ENCODE measurements at regions not wholly inside any gene's neighbourhood (a gene's known extent, or its start where the extent isn't known, plus 50 kb on each side); places are given as distances from the start of the nearest gene placed in this dataset.
"Not testable (repeated sequence)": the region's sequence is repeated elsewhere in the genome, so short reads cannot be mapped to it uniquely, and the experiment has no call there.

DNA sequence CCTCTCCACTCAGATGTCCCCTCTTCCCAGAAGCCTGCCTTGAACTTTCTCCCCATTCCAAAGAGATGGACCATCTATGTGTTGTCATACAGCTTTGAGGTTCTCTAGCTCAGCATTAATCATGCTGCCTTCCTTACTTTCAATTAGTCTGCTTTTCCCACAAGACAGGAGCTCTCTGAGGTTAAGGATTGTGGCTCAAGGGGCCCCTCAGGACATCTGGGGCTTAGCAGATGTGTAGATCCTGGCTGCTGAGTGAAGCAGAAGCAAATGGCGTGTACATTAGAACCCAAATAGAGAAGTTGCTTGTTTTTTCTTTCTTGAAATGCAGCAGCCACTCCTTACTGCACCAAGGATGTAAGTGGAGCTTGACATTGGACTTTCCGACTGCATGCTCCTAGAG is 330.5 kb upstream of the TNRC6C start:
- Histone ChIP-seq H3K79me2 (ENCODE audit: control insufficient read depth, insufficient read depth, low read length) (no peaks in the 10 kb centered on the region), H2BK15ac (replicated peaks; ENCODE audit: low read depth) (no peak overlapping the region), H4K8ac (ENCODE audit: low read depth, low read length) (no peak overlapping the region), H3K9ac (ENCODE audit: low read length) (no peak overlapping the region), H3K4me2 (ENCODE audit: low read length) (no peak overlapping the region), H3K4me3 (ENCODE audit: low read length) (no peak overlapping the region), H2BK120ac (ENCODE audit: low read depth, low read length) (no peak overlapping the region), H2BK5ac (ENCODE audit: low read length) (no peak overlapping the region), H3K79me1 (ENCODE audit: low read length) (no peaks in the 10 kb centered on the region), H3K56ac (ENCODE audit: low read length) (no peak overlapping the region), H3K4me1 (ENCODE audit: control insufficient read depth, low read depth, low read length) (no peaks in the 10 kb centered on the region), H3K27me3 (ENCODE audit: insufficient read depth, low read length, poor library complexity) (no peaks in the 10 kb centered on the region), H3K4ac (ENCODE audit: low read depth, low read length) (no peak overlapping the region), H3K18ac (ENCODE audit: low read length) (no peak overlapping the region), H2AK5ac (ENCODE audit: low read length) (no peak overlapping the region), H3K27ac (ENCODE audit: low read depth, low read length) (no peak overlapping the region), H3K23ac (ENCODE audit: low read length) (no peak overlapping the region), H4K5ac (ENCODE audit: low read length) (no peak overlapping the region), H3K36me3 (ENCODE audit: control insufficient read depth, insufficient read depth, low read length) (no peaks in the 10 kb centered on the region)
- WGBS (ENCODE audit: extremely low coverage, insufficient coverage, low lambda C conversion rate) = no CpG with 5 or more reads among the region's 2 CpGs
- no peak for DNase-seq

- not testable (repeated sequence) for H3K4me1 ChIP-seq (ENCODE audit: control insufficient read depth, low read depth, low read length); H3K9ac ChIP-seq (ENCODE audit: low read length); H3K4ac ChIP-seq (ENCODE audit: low read depth, low read length); H3K18ac ChIP-seq (ENCODE audit: low read length); H2BK120ac ChIP-seq (ENCODE audit: low read depth, low read length); H3K27ac ChIP-seq (ENCODE audit: low read depth, low read length); H4K5ac ChIP-seq (ENCODE audit: low read length); H4K8ac ChIP-seq (ENCODE audit: low read depth, low read length); H3K79me1 ChIP-seq (ENCODE audit: low read length); H2AK5ac ChIP-seq (ENCODE audit: low read length); H3K36me3 ChIP-seq (ENCODE audit: control insufficient read depth, insufficient read depth, low read length); H3K4me3 ChIP-seq (ENCODE audit: low read length); H3K4me2 ChIP-seq (ENCODE audit: low read length); H3K79me2 ChIP-seq (ENCODE audit: control insufficient read depth, insufficient read depth, low read length); H3K27me3 ChIP-seq (ENCODE audit: insufficient read depth, low read length, poor library complexity); H3K23ac ChIP-seq (ENCODE audit: low read length); H3K56ac ChIP-seq (ENCODE audit: low read length); DNase-seq; H2BK15ac ChIP-seq (replicated peaks; ENCODE audit: low read depth); H2BK5ac ChIP-seq (ENCODE audit: low read length)
- no CpG with 5 or more reads among the region's 2 CpGs for WGBS (ENCODE audit: extremely low coverage, insufficient coverage, low lambda C conversion rate)
Measured at GRCh38 chr17:77629284-77629683, 329.2 kb upstream of the TNRC6C start.

DNA sequence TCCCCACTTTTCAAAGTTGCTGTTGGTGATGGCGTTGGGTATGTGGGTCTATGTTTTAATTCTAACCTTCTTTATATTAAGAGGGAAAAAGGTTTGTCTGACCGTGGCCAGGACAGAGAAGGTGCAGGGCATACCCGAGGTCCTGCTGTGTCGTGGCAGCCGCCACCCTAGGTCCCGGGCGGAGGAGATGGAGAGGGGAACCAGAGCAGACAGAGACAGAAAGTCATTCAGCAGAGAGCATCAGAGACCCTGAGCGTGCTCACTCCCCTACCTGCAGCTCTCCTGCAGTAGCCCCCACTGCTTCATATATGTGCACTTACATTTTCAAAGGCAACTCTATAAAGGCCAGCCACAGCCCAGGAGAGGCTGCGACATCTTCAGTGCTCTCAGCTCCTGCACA is 327.2 kb upstream of the TNRC6C start:
- H3K56ac ChIP-seq (ENCODE audit: low read length) = no peak overlapping the region
- H3K4me1 ChIP-seq (ENCODE audit: control insufficient read depth, low read depth, low read length) = no peaks in the 10 kb centered on the region
- no CpG with 5 or more reads among the region's 9 CpGs for WGBS (ENCODE audit: extremely low coverage, insufficient coverage, low lambda C conversion rate)
- DNase-seq = no peak
- no peak overlapping the region for H2BK15ac ChIP-seq (replicated peaks; ENCODE audit: low read depth)
- no peaks in the 10 kb centered on the region for H3K79me1 ChIP-seq (ENCODE audit: low read length)
- H3K4ac ChIP-seq (ENCODE audit: low read depth, low read length) = no peak overlapping the region
- no peak overlapping the region for H4K5ac ChIP-seq (ENCODE audit: low read length)
- no peak overlapping the region for H3K18ac ChIP-seq (ENCODE audit: low read length)
- H3K27ac ChIP-seq (ENCODE audit: low read depth, low read length) = no peak overlapping the region
- H3K4me2 ChIP-seq (ENCODE audit: low read length) = no peak overlapping the region
- no peaks in the 10 kb centered on the region for H3K36me3 ChIP-seq (ENCODE audit: control insufficient read depth, insufficient read depth, low read length)
- no peak overlapping the region for H2AK5ac ChIP-seq (ENCODE audit: low read length)
- H2BK5ac ChIP-seq (ENCODE audit: low read length) = no peak overlapping the region
- no peaks in the 10 kb centered on the region for H3K27me3 ChIP-seq (ENCODE audit: insufficient read depth, low read length, poor library complexity)
- no peak overlapping the region for H3K9ac ChIP-seq (ENCODE audit: low read length)
- H3K4me3 ChIP-seq (ENCODE audit: low read length) = no peak overlapping the region
- no peak overlapping the region for H3K23ac ChIP-seq (ENCODE audit: low read length)
- H3K79me2 ChIP-seq (ENCODE audit: control insufficient read depth, insufficient read depth, low read length) = no peaks in the 10 kb centered on the region
- H2BK120ac ChIP-seq (ENCODE audit: low read depth, low read length) = no peak overlapping the region
- H4K8ac ChIP-seq (ENCODE audit: low read depth, low read length) = no peak overlapping the region

- no peak overlapping the region for H3K23ac ChIP-seq (ENCODE audit: low read length)
- no peak overlapping the region for H3K4me2 ChIP-seq (ENCODE audit: low read length)
- H3K27ac ChIP-seq (ENCODE audit: low read depth, low read length) = no peak overlapping the region
- H2BK120ac ChIP-seq (ENCODE audit: low read depth, low read length) = no peak overlapping the region
- DNase-seq = no peak
- no peaks in the 10 kb centered on the region for H3K36me3 ChIP-seq (ENCODE audit: control insufficient read depth, insufficient read depth, low read length)
- no peak overlapping the region for H4K5ac ChIP-seq (ENCODE audit: low read length)
- H2BK15ac ChIP-seq (replicated peaks; ENCODE audit: low read depth) = no peak overlapping the region
- H3K9ac ChIP-seq (ENCODE audit: low read length) = no peak overlapping the region
- no peak overlapping the region for H2BK5ac ChIP-seq (ENCODE audit: low read length)
- H3K56ac ChIP-seq (ENCODE audit: low read length) = no peak overlapping the region
- H3K4ac ChIP-seq (ENCODE audit: low read depth, low read length) = no peak overlapping the region
- H3K18ac ChIP-seq (ENCODE audit: low read length) = no peak overlapping the region
- no peaks in the 10 kb centered on the region for H3K79me2 ChIP-seq (ENCODE audit: control insufficient read depth, insufficient read depth, low read length)
- H3K4me3 ChIP-seq (ENCODE audit: low read length) = no peak overlapping the region
- no peaks in the 10 kb centered on the region for H3K27me3 ChIP-seq (ENCODE audit: insufficient read depth, low read length, poor library complexity)
- no peak overlapping the region for H2AK5ac ChIP-seq (ENCODE audit: low read length)
- no peak overlapping the region for H4K8ac ChIP-seq (ENCODE audit: low read depth, low read length)
- H3K79me1 ChIP-seq (ENCODE audit: low read length) = no peaks in the 10 kb centered on the region
- H3K4me1 ChIP-seq (ENCODE audit: control insufficient read depth, low read depth, low read length) = no peaks in the 10 kb centered on the region
- no CpG with 5 or more reads among the region's 6 CpGs for WGBS (ENCODE audit: extremely low coverage, insufficient coverage, low lambda C conversion rate)
Measured at GRCh38 chr17:77632619-77633018, 325.9 kb upstream of the TNRC6C start.

GRCh38 chr17:77634710-77635109 is 323.8 kb upstream of the TNRC6C start:
- H3K27me3 ChIP-seq (ENCODE audit: insufficient read depth, low read length, poor library complexity) = no peaks in the 10 kb centered on the region
- no peak overlapping the region for H3K4ac ChIP-seq (ENCODE audit: low read depth, low read length)
- H3K4me1 ChIP-seq (ENCODE audit: control insufficient read depth, low read depth, low read length) = no peaks in the 10 kb centered on the region
- H3K79me2 ChIP-seq (ENCODE audit: control insufficient read depth, insufficient read depth, low read length) = no peaks in the 10 kb centered on the region
- no peak overlapping the region for H2BK15ac ChIP-seq (replicated peaks; ENCODE audit: low read depth)
- H2BK5ac ChIP-seq (ENCODE audit: low read length) = no peak overlapping the region
- no peak overlapping the region for H3K27ac ChIP-seq (ENCODE audit: low read depth, low read length)
- no peak overlapping the region for H3K9ac ChIP-seq (ENCODE audit: low read length)
- no CpG with 5 or more reads among the region's 4 CpGs for WGBS (ENCODE audit: extremely low coverage, insufficient coverage, low lambda C conversion rate)
- no peak overlapping the region for H2AK5ac ChIP-seq (ENCODE audit: low read length)
- no peak overlapping the region for H2BK120ac ChIP-seq (ENCODE audit: low read depth, low read length)
- no peak overlapping the region for H3K23ac ChIP-seq (ENCODE audit: low read length)
- H3K56ac ChIP-seq (ENCODE audit: low read length) = no peak overlapping the region
- no peak overlapping the region for H3K4me3 ChIP-seq (ENCODE audit: low read length)
- H3K4me2 ChIP-seq (ENCODE audit: low read length) = no peak overlapping the region
- H3K18ac ChIP-seq (ENCODE audit: low read length) = no peak overlapping the region
- no peaks in the 10 kb centered on the region for H3K79me1 ChIP-seq (ENCODE audit: low read length)
- H4K5ac ChIP-seq (ENCODE audit: low read length) = no peak overlapping the region
- DNase-seq = no peak
- no peak overlapping the region for H4K8ac ChIP-seq (ENCODE audit: low read depth, low read length)
- no peaks in the 10 kb centered on the region for H3K36me3 ChIP-seq (ENCODE audit: control insufficient read depth, insufficient read depth, low read length)

- Histone ChIP-seq H2BK120ac (ENCODE audit: low read depth, low read length) (no peak overlapping the region), H3K4me1 (ENCODE audit: control insufficient read depth, low read depth, low read length) (no peaks in the 10 kb centered on the region), H2BK15ac (replicated peaks; ENCODE audit: low read depth) (no peak overlapping the region), H3K79me1 (ENCODE audit: low read length) (no peaks in the 10 kb centered on the region), H3K27ac (ENCODE audit: low read depth, low read length) (no peak overlapping the region), H3K23ac (ENCODE audit: low read length) (no peak overlapping the region), H3K79me2 (ENCODE audit: control insufficient read depth, insufficient read depth, low read length) (no peaks in the 10 kb centered on the region), H3K36me3 (ENCODE audit: control insufficient read depth, insufficient read depth, low read length) (no peaks in the 10 kb centered on the region), H3K27me3 (ENCODE audit: insufficient read depth, low read length, poor library complexity) (no peaks in the 10 kb centered on the region), H2AK5ac (ENCODE audit: low read length) (no peak overlapping the region), H2BK5ac (ENCODE audit: low read length) (no peak overlapping the region), H4K8ac (ENCODE audit: low read depth, low read length) (no peak overlapping the region), H3K18ac (ENCODE audit: low read length) (no peak overlapping the region), H3K4me3 (ENCODE audit: low read length) (no peak overlapping the region), H3K4ac (ENCODE audit: low read depth, low read length) (no peak overlapping the region), H3K9ac (ENCODE audit: low read length) (no peak overlapping the region), H3K56ac (ENCODE audit: low read length) (no peak overlapping the region), H3K4me2 (ENCODE audit: low read length) (no peak overlapping the region), H4K5ac (ENCODE audit: low read length) (no peak overlapping the region)
- no peak for DNase-seq
- no CpG with 5 or more reads among the region's 4 CpGs for WGBS (ENCODE audit: extremely low coverage, insufficient coverage, low lambda C conversion rate)
Measured at GRCh38 chr17:77635176-77635575, 323.3 kb upstream of the TNRC6C start.

Measured in mesendoderm (in vitro differentiated cells).